HuH-7 (cell line): ENCODE measurements at regions not wholly inside any gene's neighbourhood (a gene's known extent, or its start where the extent isn't known, plus 50 kb on each side); places are given as distances from the start of the nearest gene placed in this dataset.

Experiments used
- DNase-seq: peaks from one replicate; pipeline ENCODE4 v3.0.0; 2011; ENCODE audit warnings: low spot score

DNA sequence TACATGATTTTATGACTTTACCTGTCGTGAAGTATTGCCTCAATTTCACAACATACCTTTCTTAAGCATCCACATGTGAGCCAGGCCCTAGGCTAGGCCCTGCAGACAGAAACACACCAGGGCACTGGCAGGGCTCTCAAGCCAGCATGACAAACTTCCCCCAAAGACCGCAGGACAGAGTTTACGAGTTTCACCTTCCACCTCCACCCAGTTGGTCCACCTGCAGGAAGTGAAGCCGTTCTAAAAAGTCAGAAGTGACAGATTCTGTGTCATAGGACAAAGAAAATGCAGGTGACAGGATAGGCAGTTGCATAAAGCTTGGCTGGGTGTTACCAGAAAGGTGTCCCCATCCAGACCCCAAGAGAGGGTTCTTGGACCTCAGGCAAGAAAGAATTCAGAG, 382.3 kb downstream of the PCNX1 start:
- DNase-seq = no peak

DNA sequence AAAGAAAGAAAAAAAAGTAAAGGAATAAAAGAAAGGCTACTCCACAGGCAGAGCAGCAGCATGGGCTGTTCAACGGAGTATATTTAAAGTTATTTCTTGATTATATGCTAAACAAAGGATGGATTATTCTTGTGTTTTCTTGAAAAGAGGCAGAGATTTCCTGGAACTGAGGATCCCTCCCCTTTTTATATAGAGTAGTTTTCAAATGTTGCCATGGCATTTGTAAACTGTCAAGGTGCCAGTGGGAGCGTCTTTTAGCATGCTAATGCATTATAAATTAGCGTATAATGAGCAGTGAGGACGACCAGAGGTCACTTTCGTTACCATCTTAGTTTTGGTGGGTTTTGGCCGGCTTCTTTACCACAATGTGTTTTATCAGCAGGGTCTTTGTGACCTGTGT, 383.0 kb downstream of the PCNX1 start:
- no peak for DNase-seq

DNA sequence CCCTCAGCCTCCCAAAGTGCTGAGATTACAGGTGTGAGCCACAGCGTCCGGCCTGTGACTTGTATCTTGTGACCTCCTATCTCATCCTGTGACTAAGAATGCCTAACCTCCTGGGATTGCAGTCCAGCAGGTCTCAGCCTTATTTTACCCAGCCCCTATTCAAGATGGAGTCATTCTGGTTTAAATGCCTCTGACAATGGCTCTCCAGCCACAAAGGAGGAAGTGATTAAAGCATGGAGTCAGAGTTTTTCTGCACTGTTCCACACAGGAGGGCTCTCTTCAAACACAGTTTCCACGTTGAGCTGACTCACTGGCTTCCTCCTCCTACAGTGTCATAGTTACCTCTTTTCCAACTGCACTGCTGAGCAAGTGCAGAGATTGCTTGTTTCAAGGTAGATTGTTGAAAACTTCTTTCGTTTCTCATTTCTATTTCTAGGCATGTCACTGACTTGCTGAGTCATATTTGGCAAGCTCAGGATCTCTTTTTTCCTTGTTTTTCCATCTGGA, 383.8 kb downstream of the PCNX1 start:
- no peak for DNase-seq

DNA sequence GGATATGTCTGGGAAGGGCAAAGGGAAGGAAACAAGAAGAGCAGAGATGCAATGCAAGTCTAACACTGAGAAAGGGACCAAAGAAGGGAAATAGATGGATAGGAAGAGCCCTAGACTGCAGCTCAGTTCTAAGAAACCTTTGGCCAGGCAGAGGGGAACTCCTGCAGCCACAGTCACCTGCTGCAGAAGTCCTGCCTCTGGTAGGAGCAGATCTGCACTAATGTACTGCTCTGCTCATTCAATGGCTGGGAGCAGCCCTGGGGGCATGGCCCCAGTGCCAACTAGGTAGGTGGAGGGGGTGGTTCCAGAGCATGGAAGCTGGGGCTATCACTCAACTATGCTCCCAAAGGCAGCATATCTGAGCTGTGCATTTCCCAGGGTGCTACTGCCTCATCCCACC, 388.9 kb downstream of the PCNX1 start:
- no peak for DNase-seq

- DNase-seq = no peak
These were observed 393.5 kb downstream of the PCNX1 start for GRCh38 chr14:71300566-71301330.

GRCh38 chr14:71301611-71302010, 394.4 kb downstream of the PCNX1 start:
- DNase-seq = no peak

DNA sequence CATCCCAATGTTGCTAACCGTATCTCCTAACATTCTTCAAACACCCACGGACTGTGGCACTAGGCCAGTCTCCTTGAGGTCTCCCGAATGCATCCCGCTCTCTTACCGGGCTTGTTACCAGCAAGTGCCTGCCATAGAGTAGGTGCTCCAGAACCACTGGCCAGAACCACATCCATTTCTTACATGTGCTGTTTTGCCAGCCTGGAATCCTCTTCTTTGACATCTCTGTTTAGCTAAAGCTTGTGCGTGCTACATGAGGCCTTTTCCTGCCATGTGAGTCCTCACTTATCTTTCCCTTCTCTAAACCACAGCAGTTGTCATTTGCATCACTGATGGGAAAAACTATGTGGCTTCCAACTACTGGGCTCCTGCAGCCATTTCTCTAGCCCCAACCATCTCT, 397.4 kb downstream of the PCNX1 start:
- no peak for DNase-seq

- no peak for DNase-seq
These were observed 401.4 kb downstream of the PCNX1 start for GRCh38 chr14:71308671-71309070.

GRCh38 chr14:71309756-71310155, 402.5 kb downstream of the PCNX1 start:
- peak; percentile 27 for DNase-seq

- no peak for DNase-seq
These were observed 403.8 kb downstream of the PCNX1 start for GRCh38 chr14:71311061-71311460.

- DNase-seq = no peak
These were observed 407.5 kb downstream of the PCNX1 start for GRCh38 chr14:71314717-71315116.

- DNase-seq = no peak
These were observed 410.3 kb downstream of the PCNX1 start for GRCh38 chr14:71317385-71318096.

- DNase-seq = no peak
These were observed 410.8 kb downstream of the PCNX1 start for GRCh38 chr14:71318097-71318459.

DNA sequence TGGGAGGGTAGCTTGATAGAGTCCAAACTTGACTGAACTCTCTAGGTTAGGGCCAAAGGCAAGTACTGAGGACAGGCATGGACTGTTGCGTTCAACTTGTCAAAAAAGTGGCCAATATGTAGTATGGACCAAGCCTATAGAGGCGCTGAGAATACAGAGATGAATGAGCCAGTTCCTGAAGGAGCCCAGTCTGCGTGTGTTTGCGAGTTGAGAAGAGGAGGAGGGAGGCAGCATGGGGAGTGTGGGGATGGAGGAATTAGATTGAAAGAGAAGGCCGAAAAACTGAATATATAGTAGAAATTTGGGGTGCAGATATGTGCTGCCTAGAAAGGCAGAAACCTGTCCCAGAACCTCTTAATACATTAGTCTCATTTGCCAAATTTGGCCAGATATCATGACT, 412.4 kb downstream of the PCNX1 start:
- DNase-seq = no peak

DNA sequence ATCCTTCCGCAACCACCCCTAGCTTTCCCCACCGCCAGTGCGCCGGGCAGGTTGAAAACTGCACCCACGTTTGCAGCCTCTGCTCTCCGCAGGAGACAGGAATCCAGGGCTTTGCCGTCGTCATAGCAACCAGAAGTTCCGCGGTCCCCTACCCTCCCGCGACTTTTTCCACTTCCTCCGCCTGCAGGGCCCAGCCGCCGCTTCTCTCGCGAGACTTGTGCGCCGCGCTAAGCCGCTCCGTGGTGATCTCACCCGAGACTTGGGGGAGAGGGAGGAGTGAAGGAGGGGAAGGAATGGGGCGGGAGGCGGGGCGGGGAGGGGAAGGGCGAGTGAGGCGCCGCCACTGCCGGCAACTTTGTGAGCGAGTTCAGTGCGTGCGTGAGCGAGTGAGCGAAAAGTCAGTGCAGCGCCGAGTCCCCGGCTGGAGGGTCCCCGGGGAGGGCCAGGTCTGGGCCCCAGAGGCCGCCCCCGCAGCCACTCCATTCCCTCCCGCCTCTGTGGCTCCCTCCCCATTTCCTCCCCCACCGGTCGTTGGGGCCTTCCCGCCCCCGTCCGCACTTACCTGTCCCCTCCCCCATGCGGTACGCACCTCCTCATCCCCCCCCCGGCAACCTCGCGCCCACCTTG, 413.0 kb downstream of the PCNX1 start, which contains the start of gene SIPA1L1:
TSS of gene SIPA1L1 (plus strand) at position 370 of the 627 bp plus-strand sequence.
- DNase-seq = peak; percentile 83

GRCh38 chr14:71320734-71321573, 413.7 kb downstream of the PCNX1 start:
- DNase-seq = no peak

GRCh38 chr14:71321574-71322315, 414.5 kb downstream of the PCNX1 start:
- no peak for DNase-seq

- peak; percentile 26 for DNase-seq
These were observed 415.5 kb downstream of the PCNX1 start for GRCh38 chr14:71322655-71323250.

DNA sequence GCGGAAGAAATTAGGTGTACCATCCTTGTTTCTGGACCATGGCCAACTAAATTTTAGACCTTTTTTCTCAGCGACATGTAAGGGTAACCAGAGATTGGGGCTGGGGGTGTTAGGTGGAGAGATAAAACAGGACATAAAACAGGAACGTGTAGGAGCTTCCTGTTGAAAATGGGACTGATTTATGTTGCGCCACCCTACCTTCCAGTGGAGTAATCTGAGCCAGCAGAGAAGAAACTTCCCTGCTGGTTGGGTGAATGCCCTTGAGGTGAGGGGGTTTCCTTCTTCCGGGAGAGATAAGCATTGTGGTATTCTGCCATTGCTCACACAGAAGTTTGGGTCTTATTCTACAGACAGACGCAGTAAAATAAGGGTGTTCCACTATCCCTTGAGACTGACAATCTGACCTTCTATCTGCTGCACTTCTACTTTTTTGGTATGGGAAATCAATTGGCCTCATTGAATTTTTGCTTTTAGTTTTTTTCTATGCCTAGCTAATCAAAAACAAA, 417.6 kb downstream of the PCNX1 start:
- peak; percentile 67 for DNase-seq

GRCh38 chr14:71327691-71328090, 420.4 kb downstream of the PCNX1 start:
- no peak for DNase-seq

GRCh38 chr14:71328183-71328582, 420.9 kb downstream of the PCNX1 start:
- no peak for DNase-seq
